NB4 (cell line): ENCODE measurements at regions not wholly inside any gene's neighbourhood (a gene's known extent, or its start where the extent isn't known, plus 50 kb on each side); places are given as distances from the start of the nearest gene placed in this dataset.

Experiments used
- DNase-seq: peaks from one replicate; pipeline ENCODE4 v3.0.0; 2010; ENCODE audit warnings: low read depth
- H3K4me3 ChIP-seq: one replicate; pipeline ENCODE4 v1.5.1; 2011; ENCODE audit warnings: mild to moderate bottlenecking, low read depth, low read length, moderate library complexity
- MYC ChIP-seq: IDR thresholded peaks from 2 replicates; pipeline ENCODE4 v1.6.1; 2011; ENCODE audit warnings: low read depth, low read length
- POLR2A ChIP-seq: IDR thresholded peaks from 2 replicates; pipeline ENCODE4 v1.6.1; 2011; ENCODE audit warnings: mild to moderate bottlenecking; ENCODE audit not compliant: insufficient read length; ENCODE audit errors: extremely low read depth
- TF ChIP-seq, protein P1 (sequence below): IDR thresholded peaks from 2 replicates; pipeline ENCODE4 v1.6.1; 2011; ENCODE audit warnings: low read depth, low read length
- TF ChIP-seq, protein P2 (sequence below): IDR thresholded peaks from one replicate; pipeline ENCODE4 v1.5.1; 2012; ENCODE audit warnings: low read depth, low read length

DNA sequence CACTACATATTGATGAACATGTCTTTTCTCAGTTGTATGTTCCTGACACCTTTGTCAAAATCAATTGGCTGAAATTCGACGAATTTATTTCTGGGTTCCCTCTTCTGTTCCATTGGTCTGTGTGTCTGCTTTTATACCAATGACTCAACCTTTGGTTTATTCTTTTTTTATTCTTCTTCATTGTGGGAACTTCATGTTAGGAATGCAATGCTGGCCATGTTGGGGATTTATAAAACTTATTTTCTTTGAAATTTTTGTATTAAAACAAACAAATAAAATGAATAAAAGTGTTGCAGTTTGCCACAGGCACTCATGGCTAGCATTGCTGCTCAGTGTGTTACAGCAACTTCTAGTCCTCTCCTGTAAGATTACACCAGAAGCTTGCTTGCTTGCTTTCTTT lies 287.8 kb downstream of the DUSP10 start:
- no peak overlapping the region for H3K4me3 ChIP-seq
- DNase-seq: no peak
- TF ChIP-seq, protein P1, sequence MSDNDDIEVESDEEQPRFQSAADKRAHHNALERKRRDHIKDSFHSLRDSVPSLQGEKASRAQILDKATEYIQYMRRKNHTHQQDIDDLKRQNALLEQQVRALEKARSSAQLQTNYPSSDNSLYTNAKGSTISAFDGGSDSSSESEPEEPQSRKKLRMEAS: no peak
- TF ChIP-seq, protein P2, sequence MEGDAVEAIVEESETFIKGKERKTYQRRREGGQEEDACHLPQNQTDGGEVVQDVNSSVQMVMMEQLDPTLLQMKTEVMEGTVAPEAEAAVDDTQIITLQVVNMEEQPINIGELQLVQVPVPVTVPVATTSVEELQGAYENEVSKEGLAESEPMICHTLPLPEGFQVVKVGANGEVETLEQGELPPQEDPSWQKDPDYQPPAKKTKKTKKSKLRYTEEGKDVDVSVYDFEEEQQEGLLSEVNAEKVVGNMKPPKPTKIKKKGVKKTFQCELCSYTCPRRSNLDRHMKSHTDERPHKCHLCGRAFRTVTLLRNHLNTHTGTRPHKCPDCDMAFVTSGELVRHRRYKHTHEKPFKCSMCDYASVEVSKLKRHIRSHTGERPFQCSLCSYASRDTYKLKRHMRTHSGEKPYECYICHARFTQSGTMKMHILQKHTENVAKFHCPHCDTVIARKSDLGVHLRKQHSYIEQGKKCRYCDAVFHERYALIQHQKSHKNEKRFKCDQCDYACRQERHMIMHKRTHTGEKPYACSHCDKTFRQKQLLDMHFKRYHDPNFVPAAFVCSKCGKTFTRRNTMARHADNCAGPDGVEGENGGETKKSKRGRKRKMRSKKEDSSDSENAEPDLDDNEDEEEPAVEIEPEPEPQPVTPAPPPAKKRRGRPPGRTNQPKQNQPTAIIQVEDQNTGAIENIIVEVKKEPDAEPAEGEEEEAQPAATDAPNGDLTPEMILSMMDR: no peak
- TF ChIP-seq MYC: no peak
- no peak for TF ChIP-seq POLR2A

DNA sequence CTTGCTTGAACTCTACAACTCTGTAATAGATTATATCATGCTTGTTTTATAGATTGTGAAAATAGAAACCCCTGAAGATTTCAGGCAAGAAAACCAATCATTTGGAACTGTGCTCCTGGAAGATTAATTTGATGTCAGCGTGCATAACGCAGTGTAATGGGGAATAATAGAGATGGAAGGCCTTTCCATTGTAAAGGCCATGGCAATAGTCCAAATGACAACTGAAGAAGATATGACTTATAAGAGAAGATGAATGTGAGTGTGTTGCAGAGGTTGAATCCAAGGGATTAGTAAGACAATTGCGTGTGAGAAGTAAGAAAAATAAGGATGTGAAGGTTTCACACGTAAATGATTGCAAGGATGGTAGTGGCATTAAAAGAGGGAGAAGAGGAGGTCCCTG lies 285.0 kb downstream of the DUSP10 start:
- no peak for DNase-seq
- H3K4me3 ChIP-seq: no peak overlapping the region
- TF ChIP-seq, protein P2: no peak
- TF ChIP-seq POLR2A (no peak), MYC (no peak)
- TF ChIP-seq, protein P1: no peak

DNA sequence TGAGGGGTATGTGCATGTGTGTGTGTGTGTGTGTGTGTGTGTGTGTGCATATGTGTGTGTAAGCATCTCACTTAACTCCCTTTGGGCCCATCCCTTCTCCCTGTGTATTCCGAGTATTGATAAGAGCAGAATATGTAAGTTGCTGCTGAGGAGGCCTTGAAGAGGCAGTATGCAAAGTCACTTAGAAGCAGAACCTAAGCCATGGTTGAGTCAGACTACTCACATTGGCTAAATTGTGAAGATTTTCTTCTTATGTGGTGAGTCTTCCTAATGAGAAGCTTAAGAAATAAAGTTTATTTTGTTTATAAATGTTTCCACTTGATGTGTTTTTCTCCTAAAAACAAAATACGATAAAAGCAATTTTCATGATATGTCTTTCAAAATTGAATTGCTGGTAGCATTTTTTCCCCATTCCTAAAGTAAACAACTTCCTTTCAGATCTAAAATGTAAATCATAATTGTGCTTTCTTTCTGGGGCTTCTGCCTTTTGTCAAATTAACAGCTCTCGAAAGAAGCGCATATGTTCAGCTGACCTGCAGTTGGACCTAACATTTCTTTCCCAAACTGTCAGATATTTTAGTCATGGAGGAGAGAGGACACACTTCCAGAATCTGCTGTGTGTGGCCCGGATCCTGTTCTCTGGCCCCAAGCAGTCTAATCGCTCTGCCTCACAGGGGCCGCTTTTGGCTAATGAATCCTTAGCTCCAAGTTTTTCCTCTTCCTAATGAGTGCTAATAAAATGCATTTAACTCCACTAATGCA lies 284.0 kb downstream of the DUSP10 start:
- no peak for TF ChIP-seq MYC
- TF ChIP-seq, protein P1: no peak
- TF ChIP-seq POLR2A: no peak
- TF ChIP-seq, protein P2: no peak
- no peak overlapping the region for H3K4me3 ChIP-seq
- no peak for DNase-seq

DNA sequence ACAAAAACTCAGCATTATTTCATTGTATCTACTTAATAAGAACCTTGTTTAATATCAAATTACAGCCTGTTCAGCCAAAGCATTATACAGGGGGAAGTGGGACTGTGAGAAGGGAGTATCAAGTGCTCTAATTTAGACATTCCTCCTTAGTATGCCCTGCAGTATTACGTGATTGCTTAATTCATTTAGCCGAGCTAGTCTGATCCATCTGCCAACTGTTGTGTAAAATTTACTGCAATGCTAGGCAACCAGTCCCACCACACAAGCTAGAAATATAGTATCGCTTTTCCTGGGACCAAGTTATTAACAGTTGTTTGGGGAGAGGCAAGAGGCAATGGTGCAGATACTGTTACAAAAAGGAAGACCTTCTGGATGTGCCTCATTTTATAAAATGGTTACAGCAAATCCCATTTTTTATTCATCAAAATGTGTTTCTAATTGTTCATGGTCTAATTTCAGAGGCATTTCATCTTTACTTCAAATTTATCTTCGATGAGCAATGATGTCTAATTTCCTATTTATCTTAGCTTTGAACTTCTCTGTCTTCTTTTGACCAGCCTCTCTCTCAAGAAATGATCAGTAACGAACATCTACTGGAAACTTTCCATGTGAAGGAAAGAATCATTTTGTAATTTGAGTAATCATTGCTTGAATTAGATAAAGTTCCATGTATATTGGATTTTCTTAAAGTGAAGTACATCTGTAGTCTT lies 283.3 kb downstream of the DUSP10 start:
- no peak overlapping the region for H3K4me3 ChIP-seq
- TF ChIP-seq, protein P2: no peak
- TF ChIP-seq MYC: no peak
- TF ChIP-seq, protein P1: no peak
- DNase-seq: no peak

DNA sequence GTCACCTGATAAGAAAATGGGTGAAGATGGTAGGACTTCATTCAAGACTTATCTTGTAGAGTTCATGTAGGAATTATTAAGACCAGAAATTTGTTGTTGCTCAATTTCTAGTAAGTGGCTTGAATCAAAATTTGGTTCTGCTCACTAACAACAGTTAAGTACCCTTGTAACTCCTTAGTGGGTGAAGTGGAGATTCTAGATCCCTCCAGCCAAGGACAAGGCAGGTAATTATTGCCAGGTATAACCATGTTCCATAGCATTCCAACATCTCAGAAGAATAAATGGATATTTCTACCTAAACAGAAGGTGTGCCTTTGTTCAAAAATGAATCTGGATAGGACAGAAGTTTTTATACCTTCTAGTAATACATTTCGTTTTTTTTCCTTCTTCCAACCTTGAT lies 282.3 kb downstream of the DUSP10 start:
- TF ChIP-seq, protein P1: no peak
- TF ChIP-seq MYC (no peak), POLR2A (no peak)
- TF ChIP-seq, protein P2: no peak
- no peak for DNase-seq
- no peak overlapping the region for H3K4me3 ChIP-seq
